Activated naive CD4-positive, alpha-beta T cell treated with anti-CD3 and anti-CD28 coated beads, Interleukin-2, amount 10 ng/mL, durations not matched to agents 7 days and 5 days (primary cell): ENCODE measurements at regions not wholly inside any gene's neighbourhood (a gene's known extent, or its start where the extent isn't known, plus 50 kb on each side); places are given as distances from the start of the nearest gene placed in this dataset.

Experiments used
- CTCF ChIA-PET: fragments of 350-600 bp; sonication (Branson Sonifier 250); formaldehyde crosslinking; loops from one replicate; lab custom pipeline; 2021; ENCODE audit warnings: antibody characterized with exemption; lab: Charles Lee
- DNase-seq: peaks from one replicate; pipeline ENCODE4 v3.0.0-alpha.2; 2020
- H3K27ac Mint-ChIP-seq: one replicate; pipeline ENCODE4 v1.8.0; 2021; ENCODE audit warnings: mild to moderate bottlenecking, moderate library complexity, mixed read lengths
- H3K27me3 Mint-ChIP-seq: one replicate; pipeline ENCODE4 v1.8.0; 2021; ENCODE audit warnings: mild to moderate bottlenecking, mixed read lengths
- H3K36me3 Mint-ChIP-seq: one replicate; pipeline ENCODE4 v1.8.0; 2021; ENCODE audit warnings: mixed read lengths
- H3K4me1 Mint-ChIP-seq: one replicate; pipeline ENCODE4 v1.8.0; 2021; ENCODE audit warnings: mixed read lengths
- H3K4me3 Mint-ChIP-seq: one replicate; pipeline ENCODE4 v1.8.0; 2021; ENCODE audit warnings: mild to moderate bottlenecking, moderate library complexity, mixed read lengths
- H3K9me3 Mint-ChIP-seq: one replicate; pipeline ENCODE4 v1.8.0; 2021; ENCODE audit warnings: mixed read lengths

- Mint-ChIP-seq H3K9me3 (no peaks in the 10 kb centered on the region), H3K27me3 (no peaks in the 10 kb centered on the region), H3K27ac (no peak overlapping the region), H3K36me3 (no peaks in the 10 kb centered on the region), H3K4me3 (no peak overlapping the region), H3K4me1 (no peaks in the 10 kb centered on the region)
- DNase-seq = no peak
- CTCF ChIA-PET = interaction anchor here (0.8 kb wide), 2 partner anchors 24 to 360 kb away, joined by 3 read pairs; no protein-coding TSS in a partner anchor
These were observed 882.7 kb downstream of the BRD1 start for GRCh38 chr22:48944751-48945620.

GRCh38 chr22:48944433-48944750 lies 883.3 kb downstream of the BRD1 start:
- no peak for DNase-seq
- no peaks in the 10 kb centered on the region for H3K9me3 Mint-ChIP-seq
- no peak overlapping the region for H3K4me3 Mint-ChIP-seq
- no peaks in the 10 kb centered on the region for H3K36me3 Mint-ChIP-seq
- CTCF ChIA-PET = interaction anchor here (0.8 kb wide), 2 partner anchors 25 to 361 kb away, joined by 3 read pairs; no protein-coding TSS in a partner anchor
- H3K27me3 Mint-ChIP-seq = no peaks in the 10 kb centered on the region
- H3K27ac Mint-ChIP-seq = no peak overlapping the region
- H3K4me1 Mint-ChIP-seq = no peaks in the 10 kb centered on the region

GRCh38 chr22:48943567-48944432 lies 883.9 kb downstream of the BRD1 start:
- H3K9me3 Mint-ChIP-seq = no peaks in the 10 kb centered on the region

GRCh38 chr22:48942698-48943566 lies 884.7 kb downstream of the BRD1 start:
- CTCF ChIA-PET = no interaction called here
- H3K9me3 Mint-ChIP-seq = no peaks in the 10 kb centered on the region
- H3K4me1 Mint-ChIP-seq = no peaks in the 10 kb centered on the region
- no peak overlapping the region for H3K4me3 Mint-ChIP-seq
- no peak for DNase-seq
- H3K36me3 Mint-ChIP-seq = no peaks in the 10 kb centered on the region
- no peaks in the 10 kb centered on the region for H3K27me3 Mint-ChIP-seq
- no peak overlapping the region for H3K27ac Mint-ChIP-seq

More at GRCh38 chr22:48943567-48944432, 883.9 kb downstream of the BRD1 start:
- CTCF ChIA-PET = no interaction called here
- no peaks in the 10 kb centered on the region for H3K27me3 Mint-ChIP-seq
- H3K27ac Mint-ChIP-seq = no peak overlapping the region
- peak; percentile 26 for DNase-seq
- no peaks in the 10 kb centered on the region for H3K36me3 Mint-ChIP-seq
- H3K4me1 Mint-ChIP-seq = no peaks in the 10 kb centered on the region
- H3K4me3 Mint-ChIP-seq = no peak overlapping the region

GRCh38 chr22:48941903-48942575 lies 885.6 kb downstream of the BRD1 start:
- Mint-ChIP-seq H3K36me3 (no peaks in the 10 kb centered on the region), H3K4me3 (no peak overlapping the region), H3K27me3 (no peaks in the 10 kb centered on the region), H3K4me1 (no peaks in the 10 kb centered on the region), H3K27ac (no peak overlapping the region), H3K9me3 (no peaks in the 10 kb centered on the region)
- CTCF ChIA-PET = no interaction called here
- no peak for DNase-seq

- Mint-ChIP-seq H3K4me3 (no peak overlapping the region), H3K9me3 (no peaks in the 10 kb centered on the region), H3K27me3 (no peaks in the 10 kb centered on the region), H3K36me3 (no peaks in the 10 kb centered on the region), H3K4me1 (no peaks in the 10 kb centered on the region), H3K27ac (no peak overlapping the region)
- CTCF ChIA-PET = no interaction called here
- no peak for DNase-seq
These were observed 886.4 kb downstream of the BRD1 start for GRCh38 chr22:48941033-48941902.

- CTCF ChIA-PET = no interaction called here
- Mint-ChIP-seq H3K4me1 (no peaks in the 10 kb centered on the region), H3K27me3 (no peaks in the 10 kb centered on the region), H3K4me3 (no peak overlapping the region), H3K9me3 (no peaks in the 10 kb centered on the region), H3K36me3 (no peaks in the 10 kb centered on the region), H3K27ac (no peak overlapping the region)
- DNase-seq = peak; percentile 12
These were observed 887.2 kb downstream of the BRD1 start for GRCh38 chr22:48940266-48941032.

- H3K9me3 Mint-ChIP-seq = no peaks in the 10 kb centered on the region
- CTCF ChIA-PET = no interaction called here
These were observed 888.0 kb downstream of the BRD1 start for GRCh38 chr22:48939441-48940265.

GRCh38 chr22:48938741-48939140 lies 888.9 kb downstream of the BRD1 start:
- no peak overlapping the region for H3K4me3 Mint-ChIP-seq
- no peaks in the 10 kb centered on the region for H3K36me3 Mint-ChIP-seq
- no peak for DNase-seq
- no peaks in the 10 kb centered on the region for H3K27me3 Mint-ChIP-seq
- CTCF ChIA-PET = no interaction called here
- no peaks in the 10 kb centered on the region for H3K9me3 Mint-ChIP-seq
- H3K4me1 Mint-ChIP-seq = no peaks in the 10 kb centered on the region
- H3K27ac Mint-ChIP-seq = peak overlapping the region; percentile 49

More at GRCh38 chr22:48939441-48940265, 888.0 kb downstream of the BRD1 start:
- Mint-ChIP-seq H3K36me3 (no peaks in the 10 kb centered on the region), H3K27me3 (no peaks in the 10 kb centered on the region), H3K4me3 (no peak overlapping the region), H3K4me1 (no peaks in the 10 kb centered on the region), H3K27ac (no peak overlapping the region)
- DNase-seq = peak; percentile 11

- Mint-ChIP-seq H3K27me3 (no peaks in the 10 kb centered on the region), H3K4me1 (no peaks in the 10 kb centered on the region), H3K27ac (no peak overlapping the region), H3K9me3 (no peaks in the 10 kb centered on the region), H3K4me3 (no peak overlapping the region), H3K36me3 (no peaks in the 10 kb centered on the region)
- CTCF ChIA-PET = no interaction called here
- no peak for DNase-seq
These were observed 890.5 kb downstream of the BRD1 start for GRCh38 chr22:48937032-48937639.

- CTCF ChIA-PET = no interaction called here
- Mint-ChIP-seq H3K27ac (no peak overlapping the region), H3K9me3 (no peaks in the 10 kb centered on the region), H3K4me1 (no peaks in the 10 kb centered on the region), H3K27me3 (no peaks in the 10 kb centered on the region), H3K4me3 (no peak overlapping the region), H3K36me3 (no peaks in the 10 kb centered on the region)
- DNase-seq = no peak
These were observed 891.3 kb downstream of the BRD1 start for GRCh38 chr22:48936391-48936790.
